ENCODE measurements at regions not wholly inside any gene's neighbourhood (a gene's known extent, or its start where the extent isn't known, plus 50 kb on each side); places are given as distances from the start of the nearest gene placed in this dataset.

DNA sequence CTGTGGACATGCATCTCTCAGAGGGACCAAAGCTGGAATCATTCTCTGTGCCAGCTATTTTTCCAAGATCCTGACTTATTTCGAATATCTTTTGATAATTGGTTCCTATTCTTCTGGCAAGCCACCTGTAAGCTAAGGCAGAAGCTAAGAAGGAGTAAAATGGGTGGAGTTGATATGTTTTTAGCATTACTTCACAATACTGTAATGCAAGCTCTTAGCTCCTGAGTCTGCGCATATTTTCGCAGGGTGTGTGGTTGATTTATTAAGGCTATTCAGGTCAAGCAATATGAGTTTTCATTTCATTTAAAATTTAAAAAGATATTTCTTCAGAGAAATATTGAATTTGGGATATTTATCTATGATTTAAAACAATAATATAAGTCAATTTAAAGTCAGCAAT is 158.5 kb upstream of the ADAMTS16 start:
- no peak for DNase-seq

- DNase-seq: no peak
Measured at GRCh38 chr5:4983701-4984100, 156.4 kb upstream of the ADAMTS16 start.

DNA sequence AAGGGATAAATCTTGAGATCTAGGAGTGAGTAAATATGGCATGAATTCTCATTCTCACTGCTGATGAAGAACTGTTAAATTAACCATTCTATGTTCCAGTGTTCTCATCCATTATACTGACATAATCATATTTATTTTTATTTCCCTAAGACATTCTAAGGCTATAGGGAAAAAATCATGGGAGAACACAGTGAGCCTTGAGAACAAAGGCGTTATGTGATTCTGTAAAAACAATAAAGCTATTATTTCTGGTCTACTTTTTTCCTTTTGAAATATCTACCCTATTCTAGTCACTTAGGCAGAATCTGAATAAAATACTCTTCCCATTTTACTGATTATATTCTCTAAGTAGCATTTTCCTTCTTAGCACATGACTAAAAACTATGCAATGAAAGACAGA is 155.7 kb upstream of the ADAMTS16 start:
- no peak for DNase-seq

GRCh38 chr5:4987431-4987830 is 152.7 kb upstream of the ADAMTS16 start:
- DNase-seq: no peak

- DNase-seq: no peak
Measured at GRCh38 chr5:4989118-4989517, 151.0 kb upstream of the ADAMTS16 start.

DNA sequence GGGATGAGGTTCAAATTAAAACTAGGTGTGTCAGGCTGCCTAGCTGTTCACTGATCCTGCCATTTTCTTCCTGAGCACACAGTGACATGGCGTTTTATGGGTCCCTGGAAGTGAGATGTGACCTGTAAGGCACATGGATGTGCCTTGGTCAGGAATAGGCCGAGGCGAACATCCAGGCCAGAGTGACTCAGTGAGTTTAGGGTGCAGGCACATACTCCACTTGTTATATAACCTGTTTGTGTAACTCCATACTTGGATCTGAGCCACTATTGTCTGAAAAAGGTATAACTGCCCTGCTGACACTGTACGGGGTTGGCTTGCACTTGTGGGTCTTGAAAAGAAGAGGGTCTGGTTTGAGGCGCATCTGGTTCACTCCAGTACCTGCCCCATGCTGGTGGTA is 150.1 kb upstream of the ADAMTS16 start:
- no peak for DNase-seq

- no peak for DNase-seq
Measured at GRCh38 chr5:4990462-4990861, 149.7 kb upstream of the ADAMTS16 start.

- DNase-seq: no peak
Measured at GRCh38 chr5:4991925-4992324, 148.2 kb upstream of the ADAMTS16 start.

GRCh38 chr5:4995014-4995413 is 145.1 kb upstream of the ADAMTS16 start:
- no peak for DNase-seq

DNA sequence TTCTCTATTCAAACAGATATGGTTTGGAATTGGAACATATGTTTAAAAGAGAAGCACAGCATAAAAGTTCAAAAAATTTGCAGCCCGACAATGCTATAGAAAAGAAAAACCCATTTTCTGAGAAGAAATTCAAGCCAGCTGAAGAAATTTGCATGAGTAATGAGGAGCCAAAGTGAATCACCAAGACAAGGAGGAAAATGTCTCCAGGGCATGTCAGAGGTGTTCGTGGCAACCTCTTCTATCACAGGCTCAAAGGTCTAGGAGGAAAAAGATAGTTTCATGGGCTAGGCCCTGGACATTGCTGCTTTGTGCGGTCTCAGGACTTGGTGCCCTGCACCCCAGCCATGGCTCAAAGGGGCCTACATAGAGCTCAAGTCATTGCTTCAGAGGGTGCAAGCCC is 134.8 kb upstream of the ADAMTS16 start:
- no peak for DNase-seq

DNA sequence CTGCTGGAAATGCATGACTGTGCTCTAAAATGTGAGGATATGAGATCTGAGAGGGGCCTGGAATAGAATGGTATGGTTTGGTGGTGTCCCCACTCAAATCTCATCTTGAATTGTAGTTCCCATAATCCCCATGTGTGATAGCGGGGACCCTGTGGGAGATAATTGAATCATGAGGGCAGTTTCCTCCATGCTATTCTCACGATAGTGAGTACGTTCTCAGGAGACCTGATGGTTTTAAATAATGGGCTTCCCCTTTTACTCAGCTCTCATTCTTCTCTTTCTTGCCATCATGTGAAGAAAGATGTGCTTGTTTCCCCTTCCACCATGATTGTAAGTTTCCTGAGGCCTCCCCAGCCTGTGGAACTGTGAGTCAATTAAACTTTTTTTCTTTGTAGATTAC is 133.6 kb upstream of the ADAMTS16 start:
- DNase-seq: no peak

DNA sequence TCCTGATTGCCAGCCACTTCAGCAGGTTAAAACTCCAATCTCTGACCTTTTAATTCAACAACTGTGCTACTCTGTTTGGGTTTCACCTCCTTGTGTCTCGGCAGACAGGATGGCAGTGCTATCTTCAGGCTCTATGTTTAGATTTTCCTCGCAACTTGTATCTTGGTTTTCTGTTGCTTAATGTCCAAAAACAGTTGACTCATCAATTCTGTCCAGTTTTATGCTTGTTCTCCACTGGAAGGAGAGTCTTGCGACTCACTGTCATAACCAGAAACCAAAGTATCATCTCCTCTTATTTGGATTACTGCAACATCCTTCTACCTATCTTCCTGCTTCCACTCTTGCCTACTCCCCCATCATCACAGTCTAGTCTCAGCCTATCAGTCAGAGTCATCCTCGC is 130.9 kb upstream of the ADAMTS16 start:
- DNase-seq: no peak

DNA sequence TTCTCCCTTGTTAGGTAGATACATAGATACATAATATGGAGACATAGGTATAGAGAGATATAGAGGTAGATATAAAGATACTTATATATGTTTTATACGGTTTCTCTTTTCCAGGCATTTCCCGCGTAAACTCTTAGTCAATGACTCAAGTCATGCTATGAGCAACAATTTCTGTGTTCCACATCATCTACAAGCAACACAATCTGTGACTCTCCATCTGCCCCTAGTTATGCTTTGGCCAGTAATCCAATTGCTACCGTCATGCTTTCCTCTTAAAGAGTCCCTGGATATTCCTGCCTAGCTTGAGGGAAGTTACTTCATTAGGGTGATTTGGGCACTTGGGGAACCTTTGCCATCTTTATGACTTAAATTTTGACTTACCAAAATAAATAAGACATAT is 129.0 kb upstream of the ADAMTS16 start:
- DNase-seq: no peak

GRCh38 chr5:5014586-5015235 is 125.4 kb upstream of the ADAMTS16 start:
- DNase-seq: no peak

GRCh38 chr5:5017827-5018577 is 122.1 kb upstream of the ADAMTS16 start:
- DNase-seq: no peak

- no peak for DNase-seq
Measured at GRCh38 chr5:5018578-5018970, 121.6 kb upstream of the ADAMTS16 start.

DNA sequence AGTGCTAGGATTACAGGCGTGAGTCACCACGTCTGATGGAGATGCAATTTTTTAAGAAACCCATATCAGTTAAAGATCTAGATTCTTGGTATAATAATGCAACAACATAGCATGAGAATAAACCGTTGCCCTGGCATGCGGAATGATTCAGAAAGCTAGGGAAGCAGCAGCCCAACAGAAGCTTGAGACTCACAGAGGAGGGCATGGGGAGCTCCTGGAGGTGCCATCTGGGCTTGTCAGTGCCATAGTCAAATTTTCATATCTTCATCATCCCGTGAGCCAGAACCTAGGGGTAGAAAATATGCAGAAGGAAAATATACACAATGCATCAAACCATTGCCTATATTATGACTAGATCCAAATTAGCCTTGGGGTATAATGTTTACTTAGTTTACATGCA is 118.7 kb upstream of the ADAMTS16 start:
- no peak for DNase-seq

GRCh38 chr5:5025098-5025773 is 114.9 kb upstream of the ADAMTS16 start:
- no peak for DNase-seq

DNA sequence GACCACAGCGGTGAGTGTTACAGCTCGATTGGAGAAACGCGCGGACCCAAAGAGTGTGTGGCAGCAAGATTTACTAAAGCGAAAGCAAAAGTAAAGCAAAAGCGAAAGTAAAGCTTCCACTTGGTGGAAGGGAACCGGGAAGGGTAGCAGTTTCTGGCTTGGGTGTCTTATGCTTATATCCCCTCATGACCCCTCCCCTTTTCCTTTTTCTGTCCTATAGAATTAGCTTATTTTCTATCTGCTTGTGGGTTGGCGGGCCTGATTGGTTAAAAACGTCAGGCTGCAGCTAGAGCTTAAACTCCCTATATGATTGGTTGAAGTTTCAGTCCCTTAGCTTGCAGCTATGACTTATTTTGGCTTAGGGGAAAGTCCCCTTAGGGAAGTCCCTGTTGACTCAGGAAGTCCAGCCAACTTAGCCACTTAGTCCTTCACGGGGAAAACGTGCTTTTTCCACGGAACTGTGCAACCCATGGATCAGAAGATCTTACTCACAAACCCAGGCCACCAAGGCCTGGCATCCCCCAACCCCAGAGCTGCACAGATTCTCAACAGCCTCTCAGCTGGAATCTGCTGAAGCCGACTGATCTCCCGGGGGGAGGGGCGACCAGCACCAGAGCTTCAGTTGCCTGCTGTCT is 114.2 kb upstream of the ADAMTS16 start:
- no peak for DNase-seq

- no peak for DNase-seq
Measured at GRCh38 chr5:5026409-5026785, 113.7 kb upstream of the ADAMTS16 start.

DNA sequence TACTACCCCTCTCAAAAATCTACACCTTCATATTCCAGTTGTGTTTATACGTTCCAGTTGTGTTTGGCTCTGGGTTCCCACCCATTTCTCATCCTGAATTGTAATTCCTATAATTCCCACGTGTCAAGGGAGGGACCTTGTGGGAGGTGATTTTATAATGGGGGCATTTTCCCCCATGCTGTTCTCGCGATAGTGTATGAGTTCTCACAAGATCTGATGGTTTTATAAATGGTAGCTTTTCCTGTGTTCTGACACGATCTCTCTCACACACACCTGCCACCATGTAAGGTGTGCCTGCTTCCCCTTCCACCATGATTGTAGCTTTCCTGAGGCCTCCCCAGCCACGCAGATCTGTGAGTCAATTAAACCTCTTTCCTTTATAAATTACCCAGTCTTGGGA is 108.5 kb upstream of the ADAMTS16 start:
- no peak for DNase-seq

DNA sequence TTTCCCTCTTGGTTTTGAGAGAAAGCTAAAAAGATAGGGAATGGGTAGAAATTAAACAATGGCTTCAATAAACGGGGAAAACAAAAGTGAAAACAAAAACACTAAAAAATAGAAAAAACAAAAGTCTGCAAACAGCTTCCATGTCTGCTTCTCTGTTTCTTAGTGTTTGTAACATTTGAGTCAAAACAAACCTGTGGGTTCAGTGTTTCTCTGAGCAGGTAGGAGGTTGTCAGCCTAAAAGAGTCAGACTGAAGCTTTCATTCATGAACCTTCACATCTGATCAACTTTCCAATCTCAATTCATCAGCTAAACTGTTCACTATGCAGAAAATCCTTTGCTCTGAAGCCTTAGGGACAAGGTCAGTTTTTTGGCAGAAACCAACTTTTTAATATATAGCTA is 102.5 kb upstream of the ADAMTS16 start:
- DNase-seq: no peak

DNA sequence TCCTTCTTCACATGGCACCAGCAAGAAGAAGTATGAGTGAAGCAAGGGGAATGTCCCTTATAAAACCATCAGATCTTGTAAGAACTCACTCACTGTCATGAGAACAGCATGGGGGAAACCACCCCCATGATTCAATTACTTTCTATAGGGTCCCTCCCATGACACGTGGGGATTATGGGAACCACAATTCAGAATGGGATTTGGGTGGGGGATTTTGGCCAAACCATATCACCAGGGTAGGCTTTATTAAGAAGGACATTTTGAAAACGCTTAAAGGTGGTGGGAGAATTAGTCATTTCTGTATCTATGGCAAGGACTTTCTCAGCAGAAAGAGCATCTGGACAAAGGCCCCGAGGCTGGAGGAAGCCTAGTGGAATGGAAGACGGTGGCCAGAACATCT is 100.2 kb upstream of the ADAMTS16 start:
- DNase-seq: no peak

DNA sequence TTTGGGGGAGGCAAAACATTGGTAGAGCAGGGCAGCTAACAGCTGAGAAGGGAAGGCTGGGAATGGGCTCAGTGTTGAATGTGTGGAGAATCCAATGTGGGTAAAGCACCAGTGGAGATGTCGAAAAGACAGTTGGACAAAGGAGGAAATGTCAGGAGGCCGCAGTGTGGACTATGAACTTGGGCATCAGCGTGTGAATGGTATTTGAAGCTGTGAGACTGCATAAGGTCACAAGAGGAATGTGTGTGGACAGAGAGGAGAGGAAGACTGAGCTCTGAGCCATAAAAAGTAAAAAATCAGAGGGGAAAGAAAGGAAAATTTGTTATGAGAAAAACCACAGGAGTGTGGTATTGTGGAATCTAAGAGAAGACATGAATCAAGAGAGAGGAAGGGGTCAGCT is 99.4 kb upstream of the ADAMTS16 start:
- no peak for DNase-seq

Data from effector CD4-positive, alpha-beta T cell (primary cell).